Chondrocyte (in vitro differentiated cells): ENCODE measurements at regions not wholly inside any gene's neighbourhood (a gene's known extent, or its start where the extent isn't known, plus 50 kb on each side); places are given as distances from the start of the nearest gene placed in this dataset.

Experiments
- DNase-seq: peaks from one replicate; pipeline ENCODE4 v3.0.0; 2021; ENCODE audit warnings: mixed read lengths, low spot score
- H3K27ac Mint-ChIP-seq: one replicate; pipeline ENCODE4 v1.8.0; 2021; ENCODE audit warnings: mild to moderate bottlenecking, moderate library complexity, mixed read lengths; ENCODE audit not compliant: unreplicated experiment
- H3K27me3 Mint-ChIP-seq: 2 replicates; pipeline ENCODE4 v1.8.0; 2021; ENCODE audit warnings: low read depth, mixed read lengths
- H3K36me3 Mint-ChIP-seq: 2 replicates; pipeline ENCODE4 v1.8.0; 2021; ENCODE audit warnings: low read depth, mixed read lengths
- H3K4me1 Mint-ChIP-seq: 2 replicates; pipeline ENCODE4 v1.8.0; 2021; ENCODE audit warnings: low read depth, mild to moderate bottlenecking, mixed read lengths
- H3K4me3 Mint-ChIP-seq: one replicate; pipeline ENCODE4 v1.8.0; 2021; ENCODE audit warnings: mild to moderate bottlenecking, moderate library complexity, mixed read lengths; ENCODE audit not compliant: unreplicated experiment
- H3K9me3 Mint-ChIP-seq: 2 replicates; pipeline ENCODE4 v1.8.0; 2021; ENCODE audit warnings: low read depth, mixed read lengths
- TF ChIP-seq, protein P1 (sequence below): fragments of 200-600 bp; sonication (generic); IDR thresholded peaks from 2 replicates; pipeline ENCODE4 v1.5.0; 2021; ENCODE audit warnings: antibody characterized with exemption, mild to moderate bottlenecking, moderate library complexity

DNA sequence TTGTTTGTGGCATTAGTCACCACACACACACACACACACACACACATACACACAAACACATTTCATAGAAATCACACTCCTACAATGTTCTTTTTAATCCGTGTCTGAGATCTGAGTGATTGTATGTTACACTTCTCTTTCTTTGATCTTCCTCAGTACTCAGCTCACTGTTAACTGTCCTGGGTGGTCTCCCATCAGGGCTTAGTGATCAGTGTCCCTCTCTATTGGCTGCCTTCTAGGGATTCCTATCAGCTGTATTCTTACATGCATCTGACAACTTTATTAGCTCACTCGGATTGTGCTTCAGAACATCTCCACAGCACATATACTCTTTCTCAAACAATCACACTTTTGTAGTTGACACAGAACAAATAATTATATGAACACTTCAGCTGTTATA, 170.2 kb upstream of the POU5F2 start:
- H3K27ac Mint-ChIP-seq = no peak overlapping the region
- no peaks in the 10 kb centered on the region for H3K4me1 Mint-ChIP-seq
- DNase-seq = no peak
- no peaks in the 10 kb centered on the region for H3K36me3 Mint-ChIP-seq
- TF ChIP-seq, protein P1, sequence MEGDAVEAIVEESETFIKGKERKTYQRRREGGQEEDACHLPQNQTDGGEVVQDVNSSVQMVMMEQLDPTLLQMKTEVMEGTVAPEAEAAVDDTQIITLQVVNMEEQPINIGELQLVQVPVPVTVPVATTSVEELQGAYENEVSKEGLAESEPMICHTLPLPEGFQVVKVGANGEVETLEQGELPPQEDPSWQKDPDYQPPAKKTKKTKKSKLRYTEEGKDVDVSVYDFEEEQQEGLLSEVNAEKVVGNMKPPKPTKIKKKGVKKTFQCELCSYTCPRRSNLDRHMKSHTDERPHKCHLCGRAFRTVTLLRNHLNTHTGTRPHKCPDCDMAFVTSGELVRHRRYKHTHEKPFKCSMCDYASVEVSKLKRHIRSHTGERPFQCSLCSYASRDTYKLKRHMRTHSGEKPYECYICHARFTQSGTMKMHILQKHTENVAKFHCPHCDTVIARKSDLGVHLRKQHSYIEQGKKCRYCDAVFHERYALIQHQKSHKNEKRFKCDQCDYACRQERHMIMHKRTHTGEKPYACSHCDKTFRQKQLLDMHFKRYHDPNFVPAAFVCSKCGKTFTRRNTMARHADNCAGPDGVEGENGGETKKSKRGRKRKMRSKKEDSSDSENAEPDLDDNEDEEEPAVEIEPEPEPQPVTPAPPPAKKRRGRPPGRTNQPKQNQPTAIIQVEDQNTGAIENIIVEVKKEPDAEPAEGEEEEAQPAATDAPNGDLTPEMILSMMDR = no peak
- H3K27me3 Mint-ChIP-seq = no peaks in the 10 kb centered on the region
- H3K4me3 Mint-ChIP-seq = no peak overlapping the region
- H3K9me3 Mint-ChIP-seq = no peaks in the 10 kb centered on the region

DNA sequence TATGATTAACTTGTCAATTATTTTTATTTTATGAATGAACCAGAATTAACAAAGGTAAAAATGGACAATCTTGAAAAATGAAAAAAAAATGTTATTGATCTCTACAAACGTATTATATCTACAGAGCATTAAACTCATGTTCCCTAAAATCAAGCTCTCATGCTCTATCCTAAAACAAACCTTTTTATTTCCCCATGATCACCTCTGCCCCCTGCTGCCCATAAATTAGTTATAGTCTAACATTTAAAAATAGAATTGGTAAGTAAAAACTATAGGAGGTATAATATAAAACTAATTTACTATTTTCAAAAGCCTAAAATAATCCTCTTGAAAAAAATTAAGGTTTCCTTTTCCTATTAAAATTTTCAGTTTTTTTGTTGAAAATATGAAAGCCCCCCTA, 168.0 kb upstream of the POU5F2 start:
- Mint-ChIP-seq H3K36me3 (no peaks in the 10 kb centered on the region), H3K9me3 (no peaks in the 10 kb centered on the region), H3K27ac (no peak overlapping the region), H3K4me1 (no peaks in the 10 kb centered on the region), H3K4me3 (no peak overlapping the region), H3K27me3 (no peaks in the 10 kb centered on the region)
- no peak for DNase-seq
- TF ChIP-seq, protein P1 = peak; percentile 70

DNA sequence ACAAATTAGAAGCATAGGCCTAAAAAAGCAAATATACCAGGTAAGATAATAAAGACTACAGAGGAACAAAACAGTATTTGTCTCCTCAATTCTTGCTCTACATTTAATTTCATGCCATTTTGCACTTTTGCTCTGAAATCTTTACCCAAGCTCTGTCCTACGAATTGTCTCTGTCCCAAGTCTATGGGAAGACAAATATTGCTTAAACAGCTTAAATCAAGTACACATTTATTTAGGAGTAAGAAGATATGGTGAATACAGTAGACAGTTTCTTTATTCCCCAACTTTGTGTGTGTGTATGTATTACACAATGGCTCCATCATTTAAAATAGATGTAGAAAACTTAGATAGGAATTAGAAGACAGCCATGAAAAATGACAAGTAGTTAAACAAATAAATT, 163.5 kb upstream of the POU5F2 start:
- Mint-ChIP-seq H3K9me3 (no peaks in the 10 kb centered on the region), H3K4me3 (no peak overlapping the region)
- no peak for DNase-seq

DNA sequence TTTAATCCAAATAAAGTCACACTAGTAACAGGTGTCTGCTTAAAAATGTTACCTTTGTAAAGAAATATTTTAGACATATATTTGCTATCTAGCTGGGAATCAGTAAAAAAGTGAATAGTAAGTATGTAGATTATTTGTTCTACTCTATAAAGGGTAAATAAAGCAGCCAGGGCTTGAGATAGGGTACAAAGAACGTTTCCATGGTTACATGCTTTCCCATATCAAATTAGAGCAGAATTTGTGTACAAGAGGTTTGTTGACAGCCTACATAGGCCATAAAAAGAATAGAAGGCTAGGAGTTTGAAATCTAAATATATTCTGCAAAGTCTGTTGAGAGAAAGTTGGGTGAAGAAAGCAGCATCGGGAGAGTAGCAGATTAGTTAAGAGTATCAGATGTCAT, 160.9 kb upstream of the POU5F2 start:
- no peak overlapping the region for H3K27ac Mint-ChIP-seq
- DNase-seq = no peak
- H3K9me3 Mint-ChIP-seq = no peaks in the 10 kb centered on the region
- H3K4me1 Mint-ChIP-seq = no peaks in the 10 kb centered on the region
- TF ChIP-seq, protein P1 = no peak
- no peak overlapping the region for H3K4me3 Mint-ChIP-seq
- no peaks in the 10 kb centered on the region for H3K36me3 Mint-ChIP-seq
- no peaks in the 10 kb centered on the region for H3K27me3 Mint-ChIP-seq

More for the DNA sequence above, 163.5 kb upstream of the POU5F2 start:
- Mint-ChIP-seq H3K27me3 (no peaks in the 10 kb centered on the region), H3K4me1 (no peaks in the 10 kb centered on the region), H3K36me3 (no peaks in the 10 kb centered on the region), H3K27ac (no peak overlapping the region)
- TF ChIP-seq, protein P1 = no peak

DNA sequence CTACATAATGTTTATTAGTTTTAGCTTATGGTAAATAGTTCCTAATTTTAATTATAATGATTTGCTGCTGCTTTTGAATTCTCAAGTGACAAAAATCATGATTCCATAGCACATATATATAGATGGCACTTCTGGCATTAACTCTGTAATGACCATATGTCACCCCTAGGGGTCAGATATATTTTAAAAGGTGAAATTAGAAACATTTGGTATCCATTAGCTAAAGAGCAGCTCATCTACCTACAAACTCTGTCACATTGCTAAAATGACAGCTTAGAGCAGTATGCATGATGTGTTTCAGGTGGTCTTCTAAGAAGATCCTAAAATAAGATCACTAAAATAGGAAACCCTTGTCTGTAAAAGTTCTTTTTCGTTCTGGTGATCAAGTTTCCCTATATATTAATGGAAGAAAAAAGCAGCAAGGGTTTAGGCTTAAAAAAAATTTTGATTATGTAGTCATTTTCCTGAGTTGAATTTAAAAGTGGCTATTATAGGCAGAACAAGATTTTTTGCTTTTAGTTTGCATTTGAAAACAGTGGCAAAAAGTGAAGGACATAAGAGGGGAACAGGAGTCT, 157.7 kb upstream of the POU5F2 start:
- H3K36me3 Mint-ChIP-seq = no peaks in the 10 kb centered on the region
- TF ChIP-seq, protein P1 = peak; percentile 76
- no peak for DNase-seq
- no peaks in the 10 kb centered on the region for H3K4me1 Mint-ChIP-seq
- H3K4me3 Mint-ChIP-seq = no peak overlapping the region
- H3K9me3 Mint-ChIP-seq = no peaks in the 10 kb centered on the region
- no peak overlapping the region for H3K27ac Mint-ChIP-seq
- H3K27me3 Mint-ChIP-seq = no peaks in the 10 kb centered on the region
